IPS DF 19.7 (cell line): ENCODE measurements at regions not wholly inside any gene's neighbourhood (a gene's known extent, or its start where the extent isn't known, plus 50 kb on each side); places are given as distances from the start of the nearest gene placed in this dataset.

Source experiments
- DNase-seq: peaks from one replicate; pipeline ENCODE4 v3.0.0-alpha.2; 2013; ENCODE audit warnings: low read depth, low spot score

DNA sequence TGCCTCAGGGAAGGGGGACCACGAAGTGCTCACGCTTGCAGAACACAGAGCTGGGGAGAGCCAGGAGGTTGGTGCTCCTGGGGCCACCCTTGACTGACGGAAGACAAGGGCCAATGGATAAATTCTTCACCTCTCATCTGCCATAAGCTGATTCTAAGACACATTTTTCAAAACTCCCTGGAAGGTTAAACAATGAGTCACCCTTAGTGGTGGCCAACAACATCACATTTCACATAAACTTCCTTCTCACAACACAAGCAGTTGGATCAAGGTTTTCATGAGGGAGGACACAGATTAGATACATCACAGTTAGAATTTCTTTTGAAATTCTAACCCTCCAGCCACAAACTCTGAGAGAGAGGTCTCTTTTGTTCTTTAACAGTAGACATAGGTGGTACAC is 713.6 kb upstream of the POU3F3 start:
- no peak for DNase-seq

DNA sequence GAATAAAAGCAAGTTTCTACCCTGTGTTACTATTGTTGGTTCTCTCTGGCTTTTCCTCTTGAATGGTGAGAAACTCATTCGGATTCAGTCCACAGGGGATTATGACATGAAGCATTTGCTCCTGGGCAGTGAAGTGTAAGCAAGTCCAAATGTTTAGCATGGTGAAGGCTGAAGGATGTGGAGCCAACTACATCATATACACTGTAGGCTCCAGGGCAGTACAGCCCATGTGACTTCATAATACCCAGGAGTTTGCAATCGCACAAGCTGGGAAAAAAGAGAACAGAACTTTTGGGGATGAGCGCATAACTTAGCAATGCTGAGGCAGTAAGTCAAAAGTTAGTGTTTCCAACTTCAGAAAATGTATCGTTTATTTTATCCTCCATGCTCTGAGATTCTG is 695.7 kb upstream of the POU3F3 start:
- DNase-seq, result no peak

DNA sequence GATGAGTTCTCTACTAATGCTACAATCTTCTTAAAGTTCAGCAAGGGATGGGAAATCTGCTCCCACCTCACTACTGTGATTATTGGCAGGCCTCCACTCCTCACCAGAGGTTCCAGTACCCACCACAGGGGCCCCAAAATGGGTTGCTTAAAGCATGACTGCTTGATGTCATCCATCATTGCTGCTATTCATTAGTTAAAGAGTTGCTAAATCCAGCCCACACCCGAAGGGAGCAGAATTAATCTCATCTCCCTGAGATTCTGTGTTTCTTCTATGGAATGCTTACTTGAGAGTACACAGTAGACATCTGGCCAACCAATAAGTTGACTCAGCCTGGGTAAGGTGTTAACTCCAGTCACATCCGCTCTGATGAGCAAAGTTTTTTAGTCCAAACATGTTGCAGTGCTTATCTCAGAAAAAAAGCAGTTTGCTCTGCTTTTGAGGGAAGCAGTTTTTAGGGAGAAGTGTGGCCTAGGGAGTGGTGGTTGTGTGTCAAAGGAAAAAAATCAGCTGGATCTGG is 690.2 kb upstream of the POU3F3 start:
- DNase-seq, result no peak

GRCh38 chr2:104164721-104165252 is 689.1 kb upstream of the POU3F3 start:
- peak; percentile 5 for DNase-seq

DNA sequence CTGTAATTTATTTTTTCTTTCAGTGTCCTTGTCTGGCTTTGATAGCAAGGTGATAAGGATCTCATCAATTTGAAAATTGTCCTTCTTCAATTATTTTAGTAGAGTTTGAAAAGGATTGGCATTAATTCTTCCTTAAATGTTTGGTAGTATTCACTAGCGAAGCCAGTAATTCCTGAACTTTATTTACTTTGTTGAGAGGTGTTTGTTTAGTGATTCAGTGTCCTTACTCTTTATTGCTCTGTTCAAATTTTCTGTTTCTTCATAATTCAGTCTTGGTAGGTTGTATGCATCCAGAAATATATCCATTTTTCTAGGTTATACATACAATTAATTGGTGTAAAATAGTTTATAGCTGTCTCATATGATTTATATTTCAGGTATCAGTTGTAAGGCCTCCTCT is 676.7 kb upstream of the POU3F3 start:
- DNase-seq, result no peak

DNA sequence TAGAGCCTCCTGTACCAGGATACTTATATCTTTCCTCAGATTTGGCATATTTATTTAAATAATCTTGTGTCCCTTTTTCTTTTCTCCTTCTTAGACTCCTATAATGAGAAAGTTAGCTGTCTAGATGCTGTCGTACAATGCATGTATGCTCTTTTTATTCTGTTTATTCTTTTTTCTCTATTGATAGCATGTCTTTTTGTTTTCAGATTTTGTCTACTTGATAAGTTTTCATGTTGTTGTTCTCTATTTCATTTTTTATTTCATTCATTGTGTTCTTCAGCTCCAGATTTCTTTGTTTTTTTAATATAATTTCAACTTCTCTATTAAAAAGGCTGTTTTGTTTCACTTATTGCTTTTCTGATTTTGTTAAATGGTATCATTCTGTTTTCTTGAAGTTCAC is 674.3 kb upstream of the POU3F3 start:
- DNase-seq, result no peak

DNA sequence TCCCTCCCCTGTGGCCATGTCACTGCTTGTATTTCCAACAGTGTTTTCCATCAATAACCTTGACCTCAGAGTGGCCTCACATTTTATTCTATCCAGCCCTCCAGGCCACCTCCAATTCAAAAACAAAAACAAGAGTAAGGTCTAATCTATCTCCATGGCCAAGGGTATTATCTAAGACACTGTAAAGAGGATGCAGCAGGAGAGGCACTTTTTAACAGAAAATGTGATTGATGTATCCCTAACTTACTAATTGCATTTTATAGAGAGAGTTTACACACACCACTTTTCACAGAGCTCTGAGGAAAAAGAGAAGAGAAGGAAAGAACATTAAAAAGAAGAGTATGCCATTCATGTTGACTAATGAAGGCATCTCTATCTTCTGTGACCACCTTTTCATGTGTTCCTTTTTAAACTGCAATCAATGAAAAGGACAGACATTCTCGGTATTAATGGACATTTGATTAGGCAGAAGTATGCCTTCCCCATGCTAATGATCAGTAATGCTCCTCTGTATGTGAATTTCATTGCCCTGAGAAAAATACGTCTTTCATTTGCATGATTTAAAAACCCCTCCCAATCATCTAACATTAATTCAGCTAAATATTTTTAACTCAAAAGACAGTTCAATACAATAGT is 653.3 kb upstream of the POU3F3 start:
- DNase-seq, result no peak

DNA sequence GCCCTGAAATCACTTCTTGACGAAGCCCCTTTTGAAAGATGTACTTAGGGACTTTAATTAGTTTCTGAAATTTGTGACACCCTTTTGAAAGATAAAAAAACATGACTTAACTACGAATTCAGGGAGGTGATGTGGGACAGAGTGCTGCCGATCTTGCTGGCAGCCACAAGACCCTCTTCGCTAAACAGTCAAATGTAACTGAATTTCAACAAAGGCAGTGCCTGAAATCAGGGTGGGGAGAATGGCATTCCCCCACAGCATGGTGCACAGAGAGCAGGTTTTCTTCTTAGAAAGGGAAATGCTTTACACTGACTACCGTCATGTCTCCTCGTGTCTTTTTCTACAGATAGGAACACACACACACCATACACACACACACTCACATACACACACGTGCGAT is 640.2 kb upstream of the POU3F3 start:
- DNase-seq, result peak; percentile 9

- peak; percentile 12 for DNase-seq
These were observed 638.4 kb upstream of the POU3F3 start for GRCh38 chr2:104215269-104216161.

GRCh38 chr2:104233591-104233990 is 620.3 kb upstream of the POU3F3 start:
- DNase-seq, result no peak

- DNase-seq, result no peak
These were observed 617.4 kb upstream of the POU3F3 start for GRCh38 chr2:104236491-104236890.

- no peak for DNase-seq
These were observed 612.9 kb upstream of the POU3F3 start for GRCh38 chr2:104240984-104241383.

- no peak for DNase-seq
These were observed 604.3 kb upstream of the POU3F3 start for GRCh38 chr2:104249629-104250028.

GRCh38 chr2:104250635-104251034 is 603.3 kb upstream of the POU3F3 start:
- no peak for DNase-seq

- DNase-seq, result peak; percentile 3
These were observed 599.9 kb upstream of the POU3F3 start for GRCh38 chr2:104254017-104254416.

- no peak for DNase-seq
These were observed 591.2 kb upstream of the POU3F3 start for GRCh38 chr2:104262714-104263113.

DNA sequence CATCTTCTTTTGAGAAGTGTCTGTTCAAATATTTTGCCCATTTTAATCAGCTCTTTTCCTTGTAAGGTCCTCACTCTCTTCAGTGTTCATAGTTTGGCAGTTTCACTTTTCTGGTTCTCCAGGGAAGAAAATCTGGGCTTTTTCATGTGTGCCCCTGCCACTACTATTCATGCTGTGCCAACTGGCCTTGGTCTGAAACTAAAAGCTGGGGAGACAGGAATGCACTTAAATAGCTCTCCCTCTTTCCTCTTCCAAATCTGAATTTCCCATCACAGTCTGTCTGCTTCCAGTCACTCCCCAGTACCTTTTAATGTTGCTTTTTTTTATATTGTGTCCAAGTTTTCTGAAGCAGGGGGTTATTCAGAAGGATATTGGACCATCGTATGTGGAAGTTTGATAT is 574.3 kb upstream of the POU3F3 start:
- no peak for DNase-seq

DNA sequence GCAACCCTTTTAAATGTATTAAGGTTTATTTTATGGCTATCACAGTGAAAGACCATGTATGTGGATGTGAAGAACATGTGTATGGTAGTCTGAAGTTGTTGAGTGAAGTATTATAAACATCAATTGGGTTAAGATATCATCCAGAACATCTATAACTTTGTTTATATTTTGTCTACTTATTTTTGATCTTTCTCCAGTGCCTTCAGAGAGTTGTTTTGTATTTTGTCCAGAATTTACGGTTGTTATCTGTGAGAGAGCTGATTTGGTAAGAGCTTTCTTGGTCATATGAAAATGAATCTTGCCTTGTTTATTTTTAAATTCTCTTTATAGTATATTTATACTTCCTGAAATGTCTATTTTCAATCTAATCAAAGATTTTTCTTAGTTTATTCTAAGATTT is 573.7 kb upstream of the POU3F3 start:
- no peak for DNase-seq

- DNase-seq, result peak; percentile 28
These were observed 567.1 kb upstream of the POU3F3 start for GRCh38 chr2:104286841-104287240.

DNA sequence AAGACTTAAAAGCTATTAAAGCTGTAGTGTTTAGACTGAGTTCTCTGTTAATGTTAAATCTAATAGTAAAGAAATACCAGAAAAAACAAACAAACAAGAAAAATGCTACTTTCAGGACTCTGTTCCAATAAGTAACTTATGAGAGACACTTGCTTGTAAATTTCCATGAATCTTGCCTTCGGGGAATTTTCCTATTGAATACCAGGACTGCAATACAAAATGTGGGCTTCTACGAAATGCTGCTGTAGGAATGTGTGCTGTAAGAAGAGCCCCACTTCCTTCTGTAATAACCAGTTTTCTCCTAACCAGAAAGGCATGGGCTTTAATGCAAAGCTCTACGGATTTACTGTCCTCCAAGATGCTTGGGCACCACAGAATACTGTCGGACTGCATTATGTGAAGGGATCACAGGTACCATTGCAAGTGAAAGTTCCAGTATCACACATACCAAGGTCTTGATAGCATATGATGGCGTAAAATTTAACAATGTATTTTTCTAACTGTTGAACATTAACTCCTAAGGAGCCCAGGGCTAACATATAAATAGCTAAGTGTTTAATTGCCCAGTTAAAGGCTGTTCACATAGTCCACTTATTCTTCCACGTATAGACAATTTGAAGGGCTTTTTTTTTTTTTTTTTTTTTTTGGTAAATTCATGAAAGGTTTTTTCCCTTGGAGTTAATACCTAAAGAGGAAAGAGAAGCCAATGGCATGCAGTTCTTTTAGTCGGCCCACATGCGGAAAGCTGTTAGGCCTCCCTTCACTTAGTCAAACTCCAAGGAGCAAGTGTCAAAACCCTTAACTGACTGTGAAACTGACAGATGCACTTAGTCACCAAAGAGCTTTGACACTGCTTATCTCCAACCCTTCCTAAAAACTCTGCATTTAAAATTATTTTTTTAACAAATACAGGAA is 564.0 kb upstream of the POU3F3 start:
- no peak for DNase-seq

DNA sequence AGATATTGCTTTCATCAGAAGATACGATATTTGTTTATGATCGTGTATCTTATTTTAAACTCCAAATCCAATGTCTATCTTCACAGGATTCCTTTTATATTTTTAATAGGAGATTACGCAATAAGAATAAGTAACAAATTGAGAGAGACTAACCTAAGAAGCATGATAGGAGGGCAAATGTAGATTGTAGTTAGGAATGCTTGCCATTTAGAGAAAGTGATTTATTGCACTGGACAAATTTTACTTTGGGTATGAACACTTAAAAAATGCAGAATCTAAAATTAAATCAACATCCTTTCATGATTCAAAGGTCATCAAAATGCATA is 563.4 kb upstream of the POU3F3 start:
- no peak for DNase-seq

- no peak for DNase-seq
These were observed 541.2 kb upstream of the POU3F3 start for GRCh38 chr2:104312684-104313083.
